ENCODE measurements at regions not wholly inside any gene's neighbourhood (a gene's known extent, or its start where the extent isn't known, plus 50 kb on each side); places are given as distances from the start of the nearest gene placed in this dataset.

DNA sequence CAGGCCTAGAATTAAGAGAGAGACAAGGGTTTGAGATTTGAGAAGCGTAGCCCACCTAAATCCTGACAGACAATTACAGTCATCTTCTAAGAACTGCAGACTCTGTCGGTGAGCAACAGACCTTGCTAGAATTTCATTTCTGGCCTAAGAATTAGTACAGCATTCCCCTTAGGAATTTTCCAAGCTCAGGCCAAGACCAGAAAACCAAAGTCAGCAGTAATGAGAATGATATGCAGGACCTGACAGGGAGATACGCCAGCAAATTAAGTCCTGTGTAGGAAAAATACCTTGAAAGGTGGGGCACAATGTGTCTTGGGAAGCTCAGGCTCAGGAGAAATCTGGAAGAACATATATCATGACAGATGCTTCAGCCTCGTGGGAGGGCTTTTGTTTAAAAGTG, 52.7 kb upstream of the HERPUD2 start:
- peak; percentile 29 for DNase-seq

DNA sequence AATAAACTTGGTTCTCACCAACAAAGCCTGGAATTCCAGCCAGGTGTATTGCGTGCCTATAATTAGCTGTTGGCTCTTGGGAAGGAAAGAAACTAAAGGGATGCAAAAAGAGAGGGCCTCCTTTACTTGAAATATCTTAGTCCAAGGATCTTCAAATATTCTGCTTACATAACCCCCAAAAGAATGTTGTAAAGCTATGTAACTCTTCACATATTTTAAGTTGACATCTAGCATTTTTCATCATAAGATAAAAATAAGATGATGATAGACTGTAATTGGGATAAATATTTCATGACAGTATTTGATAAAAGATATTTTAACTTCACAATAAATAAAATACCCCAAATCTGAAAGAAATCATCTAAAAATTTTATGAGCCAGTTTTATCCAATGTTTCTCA, 52.5 kb upstream of the SEPTIN7 start:
- peak; percentile 49 for DNase-seq

DNA sequence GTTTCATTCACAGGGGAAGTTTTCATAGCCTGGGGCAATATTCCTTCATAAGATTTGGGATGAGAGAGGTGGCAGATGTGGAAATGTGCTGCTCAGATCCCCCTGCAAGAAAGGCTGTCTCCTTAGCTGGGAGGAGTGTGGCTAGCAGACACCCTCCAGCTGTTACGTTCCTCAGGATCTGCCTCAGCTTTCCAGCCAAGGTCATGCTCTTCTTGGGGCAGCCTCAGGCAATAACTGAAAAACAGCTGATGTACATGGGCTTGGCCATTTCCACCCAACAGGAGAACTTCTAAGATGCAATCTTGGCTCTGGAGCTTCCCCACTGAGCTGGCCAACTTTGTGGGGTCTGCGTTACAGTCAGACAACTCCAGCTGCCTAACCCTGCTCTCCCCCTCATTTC, 51.3 kb upstream of the SEPTIN7 start:
- DNase-seq, result no peak

Data from fibroblast of skin of back (primary cell).